GM19452 (cell line): ENCODE measurements at regions not wholly inside any gene's neighbourhood (a gene's known extent, or its start where the extent isn't known, plus 50 kb on each side); places are given as distances from the start of the nearest gene placed in this dataset.

Source experiments
- ATAC-seq: cut with Tn5 transposase; IDR thresholded peaks from one replicate; pipeline ENCODE4 v1.9.1; 2021; ENCODE audit not compliant: unreplicated experiment

DNA sequence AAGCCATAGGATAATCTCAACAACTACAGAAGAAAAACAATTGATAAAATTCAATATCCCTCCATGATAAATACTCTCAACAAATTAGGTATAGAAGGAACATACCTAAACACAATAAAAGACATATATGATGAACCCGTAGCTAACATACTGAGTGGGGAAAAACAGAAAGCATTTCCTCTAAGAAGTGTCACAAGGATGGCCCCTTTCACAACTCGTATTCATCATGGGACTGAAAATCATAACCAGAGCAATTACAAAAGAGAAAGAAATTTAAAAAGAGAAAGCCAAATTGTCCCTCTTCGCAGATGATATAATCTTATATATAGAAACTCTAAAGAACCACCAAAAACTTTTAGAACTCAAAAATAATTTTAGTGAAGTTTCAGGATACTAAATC, 146.3 kb upstream of the RGMB start:
- ATAC-seq, result no peak

DNA sequence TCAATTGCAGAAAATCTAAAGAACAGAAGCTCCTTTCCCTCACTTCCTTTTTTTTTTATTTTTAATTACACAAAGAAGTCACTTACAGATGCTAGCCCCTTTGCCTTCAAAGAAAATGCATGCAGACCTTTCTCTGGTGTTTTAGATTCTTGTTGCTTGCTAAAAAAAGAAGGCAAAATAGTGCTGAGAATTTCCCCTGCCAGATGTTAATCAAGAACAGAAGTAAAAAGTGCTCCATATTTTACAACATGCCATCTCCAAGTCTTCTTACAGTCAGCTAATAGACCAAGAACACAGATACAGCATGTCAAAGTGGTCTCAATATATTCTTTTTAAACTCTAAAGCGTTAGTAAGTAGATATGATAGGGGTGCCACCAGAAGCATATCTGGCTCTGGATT, 142.8 kb upstream of the RGMB start:
- no peak for ATAC-seq

DNA sequence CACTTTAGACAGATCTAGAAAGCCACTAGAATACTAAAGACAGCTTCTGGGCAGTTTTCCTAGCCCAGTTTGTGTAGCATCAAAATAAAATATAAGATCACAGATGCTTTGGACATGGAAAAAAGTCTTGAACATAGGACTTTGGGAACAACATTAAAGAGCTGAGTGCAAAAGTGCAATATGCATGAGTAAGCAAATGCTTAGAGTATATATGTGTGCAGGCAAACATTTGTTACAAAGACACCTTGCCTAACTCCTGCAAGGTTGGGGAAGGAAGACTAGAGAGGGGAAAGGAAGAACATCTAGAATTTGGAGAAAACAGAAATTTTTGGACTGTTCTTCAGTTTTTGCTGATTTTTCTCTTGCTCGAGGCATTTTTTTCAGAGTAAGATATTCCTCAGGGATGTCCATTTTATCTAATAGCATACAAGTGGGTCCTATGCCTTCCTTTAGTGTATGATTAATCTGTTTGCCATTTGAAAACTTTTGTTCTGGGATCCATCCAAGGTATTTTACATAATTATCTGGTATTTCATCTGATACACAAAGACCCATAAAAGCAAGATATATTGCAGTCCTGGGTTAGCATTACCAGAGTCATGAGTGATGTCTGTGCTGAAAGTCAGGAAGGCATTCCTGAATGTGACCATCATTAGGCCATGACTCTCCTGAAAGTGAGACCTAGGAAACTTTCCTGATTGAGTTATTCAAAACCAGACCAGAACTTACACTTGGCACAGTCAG, 142.0 kb upstream of the RGMB start:
- no peak for ATAC-seq

DNA sequence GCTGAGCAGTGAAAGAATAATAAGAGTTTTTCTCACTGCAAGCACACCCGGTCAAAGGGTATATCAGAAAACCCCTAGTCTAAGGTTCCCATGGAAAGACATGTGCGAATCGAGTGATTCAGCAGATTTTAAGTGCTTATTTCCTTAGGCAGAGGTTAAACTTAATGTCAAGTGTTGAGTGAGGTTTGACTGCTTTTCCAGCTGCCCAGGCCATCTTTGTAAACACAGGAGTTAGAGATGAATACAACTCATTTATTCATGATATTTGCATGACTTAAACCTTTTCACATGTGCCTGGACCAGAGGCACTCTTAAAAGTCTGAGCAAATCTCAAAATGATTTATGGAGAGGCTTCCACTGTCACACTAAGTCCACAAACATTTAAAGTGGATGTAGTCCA, 137.8 kb upstream of the RGMB start:
- ATAC-seq, result no peak

DNA sequence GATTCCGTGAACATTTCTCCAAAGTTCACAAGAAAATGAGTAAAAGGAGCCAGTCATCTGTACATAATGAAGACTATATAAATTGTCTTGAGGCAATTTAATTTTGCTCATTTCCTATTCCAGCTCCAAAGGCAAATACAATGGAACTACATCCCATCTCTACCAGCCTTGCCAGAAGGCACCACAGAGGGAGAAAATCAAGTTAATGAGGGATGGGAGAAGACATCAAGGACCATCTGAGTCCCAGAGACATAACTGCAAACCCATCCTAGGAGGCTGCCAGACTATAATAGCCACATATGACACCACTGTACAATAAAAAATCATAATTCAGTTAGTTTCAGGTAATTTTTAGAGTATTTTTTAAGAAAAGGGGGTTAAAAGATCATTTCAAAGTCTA, 136.3 kb upstream of the RGMB start:
- no peak for ATAC-seq

DNA sequence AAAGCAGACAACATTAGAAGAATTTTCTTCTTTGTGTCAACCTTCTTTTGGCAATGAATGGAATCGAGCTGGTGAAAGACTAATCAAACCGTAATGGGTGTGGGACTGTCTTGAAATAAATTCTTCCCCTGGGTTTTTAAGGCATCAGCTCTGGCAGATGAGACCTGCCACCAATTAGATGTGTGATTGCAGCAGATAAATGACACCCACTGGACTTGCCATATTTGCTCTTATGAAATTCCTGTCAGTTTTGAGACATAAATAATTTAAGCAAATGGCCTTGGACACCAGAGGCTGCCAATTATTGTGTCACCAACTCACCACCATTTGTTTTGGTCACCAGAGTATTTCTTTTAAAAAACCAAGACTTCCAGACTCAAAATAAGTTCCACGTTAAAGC, 135.9 kb upstream of the RGMB start:
- no peak for ATAC-seq

DNA sequence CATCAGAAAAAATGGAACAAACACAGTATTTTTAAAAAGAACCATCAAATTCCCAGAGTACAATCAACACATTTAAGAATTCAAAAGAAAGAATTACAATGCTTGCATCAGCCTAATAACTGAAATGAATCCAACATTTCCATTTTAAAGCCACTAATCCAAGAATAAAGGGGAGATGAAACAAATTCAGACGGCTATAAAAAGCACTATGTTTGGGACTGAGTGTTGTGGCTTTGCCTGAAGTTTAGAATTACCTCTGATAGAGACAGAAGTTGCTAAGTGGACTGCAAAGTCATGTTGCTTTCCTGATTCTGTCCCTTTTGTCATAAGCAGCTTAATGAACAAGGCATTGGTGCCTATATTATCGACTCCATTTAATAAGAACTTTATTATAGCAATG, 135.4 kb upstream of the RGMB start:
- ATAC-seq, result no peak

DNA sequence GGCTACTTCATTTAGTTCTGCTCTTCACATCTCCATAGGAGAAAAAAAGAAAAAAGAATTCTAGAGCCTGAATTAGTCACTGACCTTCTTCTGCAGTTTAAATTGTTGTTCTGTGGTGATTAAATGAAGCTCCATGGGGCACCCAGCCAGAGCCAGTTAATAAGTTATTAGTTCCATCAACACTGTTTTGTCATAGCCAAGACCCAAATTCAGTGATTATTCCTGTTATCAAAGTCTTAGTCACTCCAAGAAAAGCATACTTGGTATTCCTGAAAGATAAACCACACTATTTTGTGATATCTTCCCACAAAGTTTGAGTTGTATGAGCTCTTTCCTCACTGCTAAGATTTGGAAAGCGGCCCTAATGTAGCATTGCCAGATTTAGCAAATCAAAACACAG, 134.8 kb upstream of the RGMB start:
- no peak for ATAC-seq

DNA sequence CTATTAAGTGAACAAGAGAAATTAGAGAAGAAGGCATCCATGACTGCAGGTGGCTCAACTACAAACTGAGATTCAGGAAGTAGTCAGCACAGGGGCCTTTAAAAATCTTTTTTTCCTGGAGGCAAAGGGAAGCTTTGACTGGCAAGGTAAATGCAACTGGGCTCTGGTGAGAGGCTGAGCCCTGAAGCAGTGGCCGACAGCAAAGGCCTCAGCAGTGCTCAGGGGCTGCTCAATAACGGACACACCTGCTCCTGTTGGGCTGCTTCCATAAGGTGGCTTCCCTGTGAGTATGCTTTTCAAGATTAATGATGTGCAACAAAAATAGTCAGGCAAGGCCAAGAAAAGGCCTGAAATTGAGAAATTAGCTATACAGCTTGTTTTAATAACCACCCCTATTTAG, 134.2 kb upstream of the RGMB start:
- ATAC-seq, result no peak

DNA sequence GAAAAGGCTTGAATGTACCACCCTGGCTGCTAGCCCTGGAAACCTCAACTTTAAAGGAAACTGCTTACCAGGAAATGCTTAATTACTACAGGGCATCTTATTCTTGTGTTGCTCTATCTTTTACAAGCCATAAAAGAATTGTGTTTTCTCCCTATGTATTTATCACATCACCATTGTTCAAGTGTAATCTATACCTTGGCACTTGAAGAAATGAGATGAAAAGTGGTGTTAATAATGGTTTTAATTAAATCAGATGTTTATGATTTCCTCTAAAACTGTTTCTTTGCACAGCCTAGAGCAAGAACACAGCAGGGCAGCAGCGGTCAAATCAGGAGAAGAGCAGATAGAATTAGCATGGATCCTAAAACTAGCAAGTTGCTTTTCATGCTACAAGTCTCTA, 131.8 kb upstream of the RGMB start:
- ATAC-seq, result no peak

DNA sequence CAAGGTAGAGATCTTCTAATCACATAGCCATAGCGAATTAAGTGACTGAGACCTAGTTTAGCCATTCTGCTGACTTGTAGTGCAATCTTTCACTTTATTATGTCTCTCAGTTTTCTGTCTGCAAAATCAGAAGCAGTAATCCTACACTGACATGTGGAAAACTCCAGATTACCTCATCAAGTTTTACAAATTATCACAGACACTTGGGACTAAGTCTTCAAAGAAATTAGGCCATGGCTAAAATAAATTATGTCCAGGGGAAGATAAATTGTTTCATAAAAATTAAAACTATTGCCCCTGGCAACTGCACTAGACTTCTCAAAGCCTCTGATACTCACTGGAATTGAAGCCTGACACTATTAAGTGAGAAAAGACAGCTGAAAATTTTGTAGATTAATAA, 129.9 kb upstream of the RGMB start:
- ATAC-seq, result no peak

DNA sequence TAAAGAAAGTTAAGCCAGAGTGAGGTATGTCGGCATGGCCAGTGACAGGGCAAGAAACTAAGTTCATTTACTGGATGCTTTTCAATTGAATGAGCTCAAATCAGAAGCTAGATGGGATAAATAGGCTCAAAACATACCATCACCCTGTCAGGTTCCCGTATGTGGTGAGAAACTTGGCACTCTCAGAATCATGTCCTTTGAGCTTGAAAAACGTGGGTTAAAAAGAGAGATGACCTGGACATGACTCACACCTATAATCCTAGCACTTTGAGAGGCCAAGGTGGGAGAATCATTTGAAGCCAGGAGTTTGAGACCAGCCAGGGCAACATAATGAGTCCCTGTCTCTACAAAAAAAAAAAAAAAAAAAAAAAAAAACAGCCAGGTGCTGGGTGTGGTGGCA, 121.7 kb upstream of the RGMB start:
- no peak for ATAC-seq

DNA sequence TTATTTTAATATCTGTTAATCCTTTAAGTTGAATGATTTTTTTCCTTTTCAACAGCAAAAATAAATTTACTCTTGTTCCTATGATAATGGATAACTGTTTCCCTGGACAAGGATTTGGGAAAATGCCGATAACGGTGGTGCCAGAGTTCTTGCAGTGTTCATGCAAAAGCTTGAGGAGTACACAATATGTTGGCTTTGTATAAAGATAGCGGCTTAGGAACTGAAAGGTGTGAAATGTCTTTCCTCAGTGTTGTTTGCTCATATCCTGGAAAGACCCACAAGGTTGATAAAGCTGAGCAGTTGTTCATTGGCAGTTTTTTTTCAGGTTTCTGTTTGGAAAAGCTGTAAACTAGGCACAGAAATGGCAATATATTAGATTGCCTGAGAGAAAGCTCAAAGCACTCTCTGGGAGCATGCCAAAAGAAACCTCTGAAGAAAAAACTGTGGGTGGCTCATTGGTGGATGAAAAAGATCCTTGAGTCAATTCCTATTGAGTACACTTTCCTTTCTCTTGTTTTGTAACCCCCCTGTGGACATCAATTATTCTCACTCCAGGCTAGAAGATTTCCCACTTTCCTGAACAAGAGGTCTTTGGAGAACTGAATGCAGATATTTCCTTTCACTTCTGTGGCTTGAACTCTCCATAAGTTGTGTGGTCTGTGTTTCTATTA, 117.2 kb upstream of the RGMB start:
- no peak for ATAC-seq

DNA sequence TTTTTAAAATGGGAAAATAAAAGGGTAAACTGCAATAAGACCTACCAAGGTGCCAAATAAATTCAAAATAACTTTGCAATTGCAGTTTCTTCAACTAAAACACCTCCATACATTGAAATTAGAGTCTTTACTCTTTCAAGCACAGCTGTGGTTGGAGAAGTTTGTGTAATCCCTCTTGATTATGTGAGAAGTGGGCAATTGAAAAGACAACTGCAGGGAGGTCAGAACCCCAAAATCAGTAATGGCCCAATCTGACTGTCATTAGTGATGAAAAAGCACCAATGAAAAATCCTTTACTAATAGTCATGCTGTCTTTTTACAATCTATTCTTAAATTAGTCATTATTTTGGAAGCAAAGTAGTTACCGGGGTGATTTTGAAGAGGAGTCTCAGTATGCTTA, 116.7 kb upstream of the RGMB start:
- no peak for ATAC-seq

DNA sequence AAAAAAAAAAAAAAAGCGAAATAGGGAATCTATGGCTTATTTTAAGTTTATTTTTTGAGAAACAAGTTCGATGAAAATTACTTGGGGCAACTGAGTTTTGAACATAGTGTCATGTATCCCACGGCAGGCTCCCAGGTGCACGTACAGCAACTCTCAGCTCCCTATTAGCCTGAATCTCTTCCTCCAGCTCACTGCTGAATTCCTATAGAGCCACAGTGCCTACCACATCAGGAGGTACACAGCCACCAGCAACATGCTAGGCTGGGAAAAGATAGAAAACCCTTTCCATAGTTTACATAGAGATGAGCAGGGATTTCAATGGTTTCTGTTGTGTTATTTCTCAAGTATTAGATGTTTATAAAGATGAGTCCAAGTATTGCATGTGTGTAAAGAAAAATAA, 115.9 kb upstream of the RGMB start:
- no peak for ATAC-seq

DNA sequence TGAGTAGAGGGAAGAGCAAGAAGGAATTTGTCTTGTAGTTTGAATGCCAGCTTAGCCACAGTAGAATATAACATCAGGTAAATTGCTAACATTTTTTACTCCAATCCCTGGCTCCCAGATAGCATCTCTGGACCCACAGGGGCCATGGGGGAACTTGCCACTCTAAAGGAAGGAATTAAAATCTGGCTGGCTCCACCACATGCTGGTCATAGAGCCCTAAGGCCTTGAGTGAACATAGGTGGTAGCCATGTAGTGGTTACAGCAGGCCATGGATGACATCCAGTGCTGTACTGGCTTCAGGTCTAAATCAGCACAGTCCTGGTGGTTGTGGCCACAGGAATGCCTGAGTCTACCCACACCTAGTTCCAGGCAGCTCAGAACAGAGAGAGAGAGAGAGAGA, 109.9 kb upstream of the RGMB start:
- no peak for ATAC-seq

DNA sequence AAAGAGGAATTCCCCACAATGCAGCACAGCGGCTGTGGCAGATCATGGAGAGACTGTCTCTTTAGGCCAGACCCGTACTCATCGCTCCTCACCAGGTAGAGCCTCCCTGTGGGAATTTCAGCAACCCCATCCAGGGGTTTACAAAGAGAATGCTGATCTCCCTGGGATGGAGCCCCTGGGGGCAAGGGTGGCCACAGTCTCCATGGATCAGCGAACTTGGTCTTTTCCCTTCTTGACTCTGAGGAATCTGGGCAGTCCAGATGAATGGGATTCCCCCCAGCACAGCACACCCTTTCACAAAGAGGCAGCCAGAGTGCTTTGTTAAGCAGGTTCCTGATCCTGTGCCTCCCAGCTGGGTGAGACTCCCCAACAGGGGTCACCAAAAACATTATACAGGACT, 108.7 kb upstream of the RGMB start:
- no peak for ATAC-seq

DNA sequence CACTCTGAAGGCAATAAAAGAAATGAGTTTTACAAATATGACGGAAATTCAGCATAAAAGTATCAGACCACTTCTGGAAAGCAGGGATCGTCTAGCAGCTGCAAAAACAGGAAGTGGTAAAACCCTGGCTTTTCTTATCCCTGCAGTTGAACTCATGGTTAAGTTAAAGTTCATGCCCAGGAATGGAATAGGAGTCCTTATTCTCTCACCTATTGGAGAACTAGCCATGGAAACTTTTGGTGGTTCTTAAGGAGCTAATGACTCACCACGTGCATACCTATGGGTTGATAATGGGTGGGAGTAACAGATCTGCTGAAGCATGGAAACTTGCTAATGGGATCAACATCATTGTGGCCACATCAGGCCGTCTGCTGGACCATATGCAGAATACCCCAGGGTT, 93.5 kb upstream of the RGMB start:
- ATAC-seq, result no peak

DNA sequence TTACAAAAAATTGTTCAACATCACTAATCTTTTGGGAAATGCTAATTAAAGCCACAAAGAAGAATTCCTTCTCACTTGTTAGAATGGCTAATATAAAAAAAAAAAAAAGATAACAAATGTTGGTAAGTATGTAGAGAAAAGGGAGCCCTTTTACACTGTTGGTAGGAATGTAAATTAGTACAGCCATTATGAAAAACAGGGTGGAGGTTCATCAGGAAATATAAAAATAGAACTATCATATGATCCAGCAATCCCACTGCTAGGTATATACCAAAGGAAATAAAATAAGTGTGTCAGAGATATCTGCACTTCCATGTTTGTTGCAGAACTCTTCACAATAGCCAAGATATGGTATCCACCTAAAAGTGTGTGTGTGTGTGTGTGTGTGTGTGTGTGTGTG, 83.5 kb upstream of the RGMB start:
- ATAC-seq, result no peak

DNA sequence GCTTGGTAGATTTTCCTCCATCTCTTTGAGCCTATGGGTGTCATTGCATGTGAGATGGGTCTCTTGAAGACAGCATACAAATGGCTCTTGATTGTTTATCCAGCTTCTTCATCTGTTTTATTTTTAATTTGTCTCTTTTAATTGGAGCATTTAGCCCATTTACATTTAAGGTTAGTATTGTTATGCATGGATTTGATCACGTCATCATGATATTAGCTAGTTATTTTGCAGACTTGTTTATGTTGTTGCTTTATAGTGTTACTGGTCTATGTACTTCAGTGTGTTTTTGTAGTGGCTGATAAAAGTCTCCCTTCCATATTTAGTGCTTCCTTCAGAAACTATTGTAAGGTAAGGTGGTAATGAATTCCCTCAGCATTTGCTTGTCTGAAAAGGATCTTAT, 78.6 kb upstream of the RGMB start:
- ATAC-seq, result no peak

DNA sequence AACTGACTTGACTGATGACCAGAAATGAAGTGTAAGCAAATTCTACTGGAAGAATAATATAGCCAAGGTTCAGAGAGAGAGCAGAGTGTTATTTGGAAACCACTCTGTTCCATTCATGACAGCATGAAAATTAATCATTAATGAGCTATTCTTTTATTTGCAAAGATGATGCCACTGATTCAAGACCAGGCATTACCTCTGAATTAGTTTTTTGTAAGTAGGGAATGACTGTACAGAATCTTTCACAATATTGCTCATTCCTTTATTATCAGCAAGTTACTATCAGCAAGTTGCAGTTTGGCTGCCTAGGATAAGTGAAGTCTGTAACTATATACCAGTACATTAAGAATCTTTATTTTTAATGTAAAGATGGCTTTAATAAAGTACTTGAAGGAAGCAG, 75.1 kb upstream of the RGMB start:
- no peak for ATAC-seq

DNA sequence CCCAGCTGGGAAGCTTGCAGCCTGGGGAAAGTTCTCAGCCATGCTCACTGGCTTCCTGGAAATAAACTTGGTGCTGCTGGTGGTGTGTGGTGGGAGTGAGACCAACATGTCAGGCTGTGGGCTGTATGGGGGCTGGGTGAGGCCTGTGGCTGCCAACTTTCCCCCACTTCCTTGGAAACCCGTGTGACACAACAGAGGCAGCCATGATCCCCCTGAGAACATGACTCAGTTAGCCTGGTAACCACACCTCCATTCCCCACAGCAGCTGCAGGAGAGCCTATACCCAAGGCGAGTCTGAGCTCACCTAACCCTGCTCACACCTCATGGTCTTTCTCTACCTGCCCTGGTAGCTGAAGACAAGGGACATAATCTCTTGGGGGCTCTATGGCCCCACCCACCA, 72.7 kb upstream of the RGMB start:
- ATAC-seq, result no peak

DNA sequence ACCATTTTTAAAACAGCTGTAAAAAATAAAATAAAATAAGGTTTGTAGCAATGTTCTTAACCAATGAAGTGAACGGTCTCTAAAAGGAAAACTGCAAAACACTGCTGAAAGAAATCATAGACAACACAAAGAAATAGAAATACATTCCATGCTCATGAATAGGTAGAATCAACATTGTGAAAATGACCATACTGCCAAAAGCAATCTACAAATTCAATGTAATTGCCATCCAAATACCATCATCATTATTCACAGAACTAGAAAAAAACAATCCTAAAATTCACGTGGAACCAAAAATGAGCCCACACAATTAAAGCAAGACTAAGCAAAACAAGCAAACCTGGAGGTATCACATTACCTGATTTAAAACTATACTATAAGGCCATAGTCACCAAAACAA, 67.6 kb upstream of the RGMB start:
- no peak for ATAC-seq
